22Rv1 (cell line): ENCODE measurements at regions not wholly inside any gene's neighbourhood (a gene's known extent, or its start where the extent isn't known, plus 50 kb on each side); places are given as distances from the start of the nearest gene placed in this dataset.

ENCODE experiments used
- H3K27ac ChIP-seq: fragments of 450-650 bp; 2 replicates; pipeline ENCODE4 v1.5.1; 2017
- ZFX ChIP-seq: fragments of 450-650 bp; IDR thresholded peaks from 2 replicates; pipeline ENCODE4 v1.6.1; 2017; ENCODE audit warnings: antibody characterized with exemption, borderline replicate concordance
- TF ChIP-seq, protein P1 (sequence below): fragments of 450-650 bp; IDR thresholded peaks from 2 replicates; pipeline ENCODE4 v1.5.1; 2017; ENCODE audit warnings: mild to moderate bottlenecking

DNA sequence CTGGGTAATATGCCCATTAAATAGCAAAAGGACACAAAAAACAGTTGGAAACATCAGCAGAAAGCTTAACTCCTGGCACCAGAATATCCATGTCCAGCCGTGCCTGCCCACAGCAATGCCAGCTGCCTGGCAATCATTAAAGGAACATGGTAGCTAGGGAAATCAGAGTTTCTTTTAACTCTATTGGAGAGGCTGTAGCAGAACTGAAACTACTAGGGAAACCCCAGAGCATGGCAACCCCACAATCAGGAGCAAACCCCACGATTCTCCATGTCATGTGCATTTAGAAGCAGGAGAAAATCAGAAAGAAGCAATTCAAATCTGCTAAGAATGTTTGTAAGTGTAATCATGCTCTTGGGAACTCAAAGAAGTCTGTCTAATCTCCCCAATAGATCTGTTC, 409.0 kb upstream of the SMIM21 start:
- H3K27ac ChIP-seq = no peak overlapping the region
- no peak for TF ChIP-seq ZFX
- TF ChIP-seq, protein P1, sequence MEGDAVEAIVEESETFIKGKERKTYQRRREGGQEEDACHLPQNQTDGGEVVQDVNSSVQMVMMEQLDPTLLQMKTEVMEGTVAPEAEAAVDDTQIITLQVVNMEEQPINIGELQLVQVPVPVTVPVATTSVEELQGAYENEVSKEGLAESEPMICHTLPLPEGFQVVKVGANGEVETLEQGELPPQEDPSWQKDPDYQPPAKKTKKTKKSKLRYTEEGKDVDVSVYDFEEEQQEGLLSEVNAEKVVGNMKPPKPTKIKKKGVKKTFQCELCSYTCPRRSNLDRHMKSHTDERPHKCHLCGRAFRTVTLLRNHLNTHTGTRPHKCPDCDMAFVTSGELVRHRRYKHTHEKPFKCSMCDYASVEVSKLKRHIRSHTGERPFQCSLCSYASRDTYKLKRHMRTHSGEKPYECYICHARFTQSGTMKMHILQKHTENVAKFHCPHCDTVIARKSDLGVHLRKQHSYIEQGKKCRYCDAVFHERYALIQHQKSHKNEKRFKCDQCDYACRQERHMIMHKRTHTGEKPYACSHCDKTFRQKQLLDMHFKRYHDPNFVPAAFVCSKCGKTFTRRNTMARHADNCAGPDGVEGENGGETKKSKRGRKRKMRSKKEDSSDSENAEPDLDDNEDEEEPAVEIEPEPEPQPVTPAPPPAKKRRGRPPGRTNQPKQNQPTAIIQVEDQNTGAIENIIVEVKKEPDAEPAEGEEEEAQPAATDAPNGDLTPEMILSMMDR = no peak

DNA sequence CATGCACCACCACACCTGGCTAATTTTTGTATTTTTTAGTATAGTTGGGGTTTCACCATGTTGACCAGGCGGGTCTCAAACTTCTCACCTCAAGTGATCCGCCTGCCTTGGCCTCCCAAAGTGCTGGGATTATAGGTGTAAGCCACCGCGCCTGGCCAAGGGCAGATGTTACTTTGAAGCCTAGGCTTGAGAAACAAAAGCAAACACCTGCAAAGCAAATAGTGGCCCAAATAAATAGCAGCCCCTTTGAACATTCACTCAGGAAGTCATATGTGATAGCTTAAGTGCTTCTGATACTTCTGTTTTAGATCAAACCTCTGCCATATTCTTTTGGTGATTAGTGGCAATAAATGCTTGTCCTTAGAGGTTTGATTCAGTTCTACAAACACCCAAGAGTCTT, 404.5 kb upstream of the SMIM21 start:
- no peak overlapping the region for H3K27ac ChIP-seq
- no peak for TF ChIP-seq ZFX
- TF ChIP-seq, protein P1 = no peak

DNA sequence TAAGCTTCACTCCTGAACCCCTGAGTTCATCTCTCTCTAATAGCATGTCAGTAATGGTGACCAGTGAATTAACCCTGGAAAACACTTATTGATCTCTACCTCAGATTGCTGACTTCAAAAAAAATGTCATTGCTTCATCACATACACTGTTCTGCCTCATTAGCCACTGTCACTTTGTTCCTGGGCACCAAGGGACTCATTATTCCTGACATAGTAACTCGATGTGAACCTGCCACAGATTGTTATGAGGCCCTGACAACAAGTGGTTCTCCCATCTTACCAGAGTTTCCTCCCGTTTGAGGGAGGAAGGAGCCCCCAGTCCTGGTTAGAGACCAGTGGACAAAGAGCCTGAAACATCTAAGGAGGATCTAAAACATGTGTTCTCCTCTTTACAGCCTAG, 403.3 kb upstream of the SMIM21 start:
- TF ChIP-seq, protein P1 = no peak
- TF ChIP-seq ZFX = no peak
- no peak overlapping the region for H3K27ac ChIP-seq

DNA sequence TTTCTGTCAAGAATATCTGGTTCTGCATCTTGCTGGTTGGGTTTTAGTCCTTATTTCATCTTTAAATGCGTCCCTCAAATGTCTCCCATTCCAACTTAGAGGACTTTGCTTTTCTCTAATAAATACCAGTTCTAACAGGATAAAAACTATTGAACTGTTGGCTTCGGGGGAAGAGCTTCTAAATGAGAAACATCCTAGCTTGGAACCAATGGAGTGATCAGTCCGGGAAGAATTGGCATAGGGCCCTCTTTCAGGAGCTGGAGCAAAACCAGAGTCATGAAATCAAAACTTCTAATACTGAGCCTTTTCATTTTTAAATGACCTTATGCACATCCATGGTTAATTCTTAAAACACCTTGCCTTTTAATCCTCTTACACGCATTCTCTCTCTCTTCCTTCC, 401.6 kb upstream of the SMIM21 start:
- H3K27ac ChIP-seq = no peak overlapping the region
- TF ChIP-seq ZFX = no peak
- TF ChIP-seq, protein P1 = no peak

DNA sequence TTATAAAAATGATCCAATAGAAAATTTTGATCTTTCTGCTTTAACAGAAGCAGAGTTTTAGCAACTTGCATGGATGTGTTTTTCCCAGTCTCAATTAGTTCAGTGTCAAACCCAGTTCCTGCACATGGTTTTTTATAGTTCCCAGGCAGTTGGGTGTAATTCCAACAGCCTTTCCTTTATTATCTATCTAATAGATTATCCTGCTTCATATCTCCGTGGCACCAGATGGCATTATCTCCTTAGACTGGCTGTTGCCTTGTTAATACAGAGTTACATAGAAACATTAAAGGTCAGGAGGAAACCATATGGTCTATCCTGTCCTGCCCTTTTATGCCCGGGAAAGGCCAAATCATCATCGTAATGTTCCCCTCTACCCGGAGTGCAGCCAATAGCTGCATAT, 400.9 kb upstream of the SMIM21 start:
- TF ChIP-seq, protein P1 = no peak
- no peak for TF ChIP-seq ZFX
- no peak overlapping the region for H3K27ac ChIP-seq

DNA sequence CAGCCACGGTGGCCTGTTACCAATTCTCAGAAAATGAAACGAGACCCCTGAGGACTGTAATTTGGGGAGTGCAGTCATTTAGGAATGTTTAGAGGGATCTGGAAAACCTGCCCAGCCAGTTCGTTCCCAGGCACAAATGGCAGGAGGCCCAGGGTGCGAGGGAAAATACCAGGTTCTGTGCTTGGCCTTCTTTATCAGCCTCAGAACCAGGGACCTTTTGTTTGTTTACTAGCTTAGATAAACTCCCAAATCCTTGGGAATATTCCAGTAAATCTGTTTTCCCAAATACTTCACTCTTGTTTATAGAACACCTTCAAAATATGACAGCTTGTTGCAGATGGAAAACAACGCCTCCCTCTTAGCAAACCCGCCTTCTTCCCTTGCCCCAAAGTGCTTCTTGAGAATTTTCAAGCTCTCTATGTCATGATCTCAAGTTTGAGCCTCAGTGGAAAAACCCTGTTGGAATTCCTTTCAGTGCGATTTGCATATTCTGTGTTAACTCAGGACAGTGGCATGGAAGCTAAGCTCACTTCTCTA, 400.3 kb upstream of the SMIM21 start:
- no peak for TF ChIP-seq ZFX
- TF ChIP-seq, protein P1 = no peak
- no peak overlapping the region for H3K27ac ChIP-seq

DNA sequence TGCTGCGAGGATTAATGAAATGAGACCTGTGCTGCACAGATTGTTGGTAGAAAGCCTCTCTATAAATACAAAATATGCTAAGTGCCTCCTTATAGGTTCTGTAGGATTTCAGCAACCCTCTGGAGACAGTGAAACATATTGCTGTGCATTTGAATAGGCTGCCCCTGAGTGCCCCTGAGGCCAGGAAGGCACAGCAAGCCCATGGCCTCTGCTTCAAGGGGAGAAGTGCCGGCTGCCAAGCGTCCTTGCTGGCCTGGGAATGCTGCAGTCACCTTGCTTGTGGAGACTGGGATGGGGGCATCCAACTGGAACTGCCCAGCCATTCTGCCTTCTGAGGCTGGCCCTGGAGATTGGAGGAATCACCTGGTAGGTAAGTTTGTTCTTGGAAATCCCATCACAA, 397.2 kb upstream of the SMIM21 start:
- no peak overlapping the region for H3K27ac ChIP-seq
- TF ChIP-seq, protein P1 = no peak
- no peak for TF ChIP-seq ZFX
